Stimulated activated CD8-positive, alpha-beta memory T cell treated with anti-CD3 and anti-CD28 coated beads, Interleukin-2, amount 100 ng/mL, for 48 hours (primary cell): ENCODE measurements at regions not wholly inside any gene's neighbourhood (a gene's known extent, or its start where the extent isn't known, plus 50 kb on each side); places are given as distances from the start of the nearest gene placed in this dataset.
A peak's percentile ranks its signal among the peaks of the same experiment; 100 is the strongest.

Source experiments
- DNase-seq, 2 donors: peaks; one replicate each; pipeline ENCODE4 v3.0.0-alpha.2; 2020; ENCODE audit warnings: low read depth in 2 of 2

DNA sequence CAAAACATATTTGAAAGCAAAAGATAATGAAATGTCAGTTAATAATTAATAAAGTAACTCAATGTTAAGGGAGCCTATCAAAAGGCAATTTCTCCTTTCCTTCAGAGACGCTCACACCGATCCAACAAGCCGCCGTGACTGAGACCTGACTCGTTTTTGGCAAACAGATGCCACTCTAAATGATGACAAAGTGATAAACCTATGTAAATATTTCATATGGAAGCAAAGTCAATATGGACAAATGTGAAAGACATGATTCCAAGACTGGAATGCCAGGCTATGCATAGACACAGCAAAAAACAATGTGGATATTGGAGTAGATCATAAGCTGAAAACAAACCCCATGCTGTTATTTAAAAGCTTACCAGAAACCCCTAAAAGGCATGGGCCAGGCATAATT, 137.2 kb upstream of the SUCLG2 start:
- DNase-seq = no peak

- peak; percentile 10 to 40 for DNase-seq
Observed at GRCh38 chr3:67790043-67790442, 135.6 kb upstream of the SUCLG2 start.

- DNase-seq = no peak
Observed at GRCh38 chr3:67788396-67788795, 134.0 kb upstream of the SUCLG2 start.

- no peak for DNase-seq
Observed at GRCh38 chr3:67783281-67784250, 129.2 kb upstream of the SUCLG2 start.

DNA sequence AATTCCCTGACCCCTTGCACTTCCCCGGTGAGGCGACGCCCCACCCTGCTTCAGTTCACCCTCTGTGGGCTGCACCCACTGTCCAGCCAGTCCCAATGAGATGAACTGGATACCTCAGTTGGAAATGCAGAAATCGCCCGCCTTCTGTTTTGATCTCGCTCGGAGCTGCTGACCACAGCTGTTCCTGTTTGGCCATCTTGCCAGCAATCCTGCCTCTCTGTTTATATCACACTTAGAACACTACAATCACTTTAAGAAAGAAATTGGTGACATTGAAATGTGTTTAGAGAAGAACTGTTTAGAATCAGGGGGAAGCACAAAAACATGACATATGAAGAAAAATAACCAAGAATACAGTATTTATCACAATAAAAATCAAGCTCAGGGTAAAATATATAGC, 127.5 kb upstream of the SUCLG2 start:
- DNase-seq = no peak

GRCh38 chr3:67781218-67781617, 126.8 kb upstream of the SUCLG2 start:
- DNase-seq = no peak

GRCh38 chr3:67774676-67775075, 120.3 kb upstream of the SUCLG2 start:
- no peak for DNase-seq

DNA sequence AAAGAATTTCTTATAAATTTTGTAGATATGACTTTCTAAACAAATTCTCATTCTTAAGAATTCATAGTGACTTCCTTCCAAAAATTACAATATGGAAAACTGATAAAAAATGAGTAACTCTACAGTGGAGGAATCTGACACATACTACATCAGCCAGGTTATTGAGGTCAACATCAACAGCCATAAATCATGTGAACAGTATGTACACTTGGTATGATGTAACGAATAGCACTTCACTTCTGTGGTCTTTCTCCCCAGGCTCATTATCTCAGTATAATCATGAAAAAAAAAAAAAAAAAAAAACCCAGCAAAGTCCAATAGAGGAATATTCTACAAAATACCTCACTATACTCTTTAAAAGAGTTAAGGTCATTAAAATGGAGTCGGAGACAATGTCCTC, 111.2 kb upstream of the SUCLG2 start:
- no peak for DNase-seq

- DNase-seq = no peak
Observed at GRCh38 chr3:67745296-67745695, 90.9 kb upstream of the SUCLG2 start.

GRCh38 chr3:67744699-67745098, 90.3 kb upstream of the SUCLG2 start:
- DNase-seq = no peak

GRCh38 chr3:67739851-67740250, 85.4 kb upstream of the SUCLG2 start:
- DNase-seq = no peak

- DNase-seq = no peak
Observed at GRCh38 chr3:67737906-67738865, 83.8 kb upstream of the SUCLG2 start.

GRCh38 chr3:67737140-67737539, 82.7 kb upstream of the SUCLG2 start:
- DNase-seq = no peak

- DNase-seq = no peak
Observed at GRCh38 chr3:67733269-67733950, 79.0 kb upstream of the SUCLG2 start.

- DNase-seq = no peak
Observed at GRCh38 chr3:67724434-67724833, 70.0 kb upstream of the SUCLG2 start.

- DNase-seq = no peak
Observed at GRCh38 chr3:67723863-67724262, 69.5 kb upstream of the SUCLG2 start.

DNA sequence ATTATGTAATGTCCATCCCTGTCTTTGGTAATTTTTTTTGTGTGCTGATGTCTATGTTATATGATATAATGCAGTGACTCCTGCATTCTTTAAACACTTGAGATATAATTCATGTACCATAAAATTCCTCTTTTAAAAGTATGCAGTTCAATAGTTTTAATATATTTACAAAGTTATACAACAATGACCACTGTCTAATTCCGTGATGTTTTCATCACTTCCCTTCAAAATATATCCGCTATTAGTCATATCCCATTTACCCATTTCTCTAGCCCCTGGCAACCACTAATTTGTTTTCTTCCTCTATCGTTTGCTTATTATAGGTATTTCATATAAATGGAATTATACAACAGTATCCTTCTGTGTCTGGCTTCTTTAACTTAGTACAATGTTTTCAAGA, 64.9 kb upstream of the SUCLG2 start:
- no peak for DNase-seq

DNA sequence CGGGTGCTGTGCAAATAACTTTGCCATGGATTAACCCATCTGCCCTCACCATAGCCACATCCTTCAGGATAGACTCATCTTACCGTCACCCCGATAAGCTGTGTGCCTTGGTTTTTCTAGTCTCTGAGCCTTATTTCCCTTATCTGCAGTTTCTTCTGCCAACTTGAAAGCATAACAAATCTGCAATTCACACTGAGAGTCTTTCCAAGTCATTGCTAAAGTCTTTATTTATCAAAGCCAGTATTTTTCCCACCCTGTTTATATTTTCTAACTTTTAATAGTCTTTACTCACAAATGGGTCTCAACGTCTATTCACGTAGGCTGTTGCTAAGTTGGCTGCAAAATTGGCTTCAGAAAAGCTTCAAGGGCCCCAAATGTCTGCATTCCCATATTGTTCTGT, 61.6 kb upstream of the SUCLG2 start:
- no peak for DNase-seq

DNA sequence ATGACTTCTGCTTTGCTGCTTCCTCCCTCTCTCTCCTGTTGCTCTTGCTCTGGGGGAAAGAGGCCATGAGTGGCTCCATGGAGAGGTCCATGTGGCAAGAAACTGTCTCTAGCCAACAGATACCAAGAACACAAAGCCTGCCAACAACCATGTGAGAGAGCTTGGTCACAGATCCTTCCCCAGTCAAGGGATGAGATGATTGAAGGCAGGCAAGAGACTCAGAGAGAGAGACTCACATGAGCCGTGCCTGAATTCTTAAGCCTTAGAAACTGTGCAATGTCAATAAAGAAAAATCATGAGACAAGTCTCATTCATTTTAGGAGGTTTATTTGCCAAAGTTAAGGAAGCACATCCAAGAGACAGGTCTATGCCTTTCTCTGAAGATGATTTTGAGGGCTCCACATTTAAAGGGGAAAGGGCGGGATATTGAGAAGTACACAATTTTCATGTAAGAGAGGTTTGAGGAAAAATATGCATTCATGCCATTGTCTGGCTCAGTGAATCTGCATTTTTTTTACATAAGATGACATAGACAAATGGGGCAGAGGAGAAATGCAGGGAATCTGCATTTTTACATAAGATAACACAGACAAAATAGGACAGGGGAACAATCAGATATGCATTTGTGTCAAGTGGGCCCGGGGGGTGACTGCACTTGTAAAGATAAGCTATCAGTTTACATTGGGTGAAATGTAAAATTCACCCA, 59.5 kb upstream of the SUCLG2 start:
- no peak for DNase-seq

DNA sequence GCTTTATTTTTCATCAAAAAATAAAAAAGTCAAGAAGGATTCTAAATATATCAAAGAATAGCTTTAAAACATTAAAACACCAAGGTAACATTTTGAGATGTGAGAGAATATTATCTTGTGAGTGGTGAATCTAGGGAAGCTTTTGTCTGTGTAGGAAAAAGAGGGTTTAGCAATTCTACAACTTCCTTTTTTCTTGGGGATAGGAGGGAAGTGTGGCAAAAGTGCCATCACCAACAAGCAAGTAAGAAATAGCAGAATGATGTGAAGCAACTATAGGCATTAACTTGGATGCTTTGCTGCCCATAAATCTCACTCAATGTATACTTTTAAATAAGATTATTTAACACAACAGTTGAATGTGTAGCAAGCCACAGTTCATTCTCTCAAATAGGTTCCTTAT, 57.8 kb upstream of the SUCLG2 start:
- DNase-seq = no peak

DNA sequence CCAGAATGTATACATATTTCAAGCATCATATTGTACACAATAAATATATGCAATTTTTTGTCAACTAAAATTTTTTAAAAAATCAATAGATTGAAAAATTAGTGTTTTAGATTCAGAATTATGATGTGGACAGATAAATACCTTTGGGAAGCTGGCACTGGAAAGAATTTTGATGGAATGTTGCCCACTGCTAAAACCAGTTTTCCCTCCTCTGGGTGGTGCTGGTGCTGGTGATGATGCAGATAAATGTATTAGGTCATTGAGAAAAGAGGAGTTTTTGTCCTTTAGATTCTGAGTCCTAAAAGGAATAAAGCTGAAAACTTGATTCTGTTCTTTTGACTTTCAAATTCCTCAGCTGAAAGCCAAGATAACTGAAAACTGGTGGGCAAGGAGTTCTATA, 56.0 kb upstream of the SUCLG2 start:
- DNase-seq = no peak
